ENCODE measurements at regions not wholly inside any gene's neighbourhood (a gene's known extent, or its start where the extent isn't known, plus 50 kb on each side); places are given as distances from the start of the nearest gene placed in this dataset.
A peak's percentile ranks its signal among the peaks of the same experiment; 100 is the strongest.
"Not testable (repeated sequence)": the region's sequence is repeated elsewhere in the genome, so short reads cannot be mapped to it uniquely, and the experiment has no call there.

DNA sequence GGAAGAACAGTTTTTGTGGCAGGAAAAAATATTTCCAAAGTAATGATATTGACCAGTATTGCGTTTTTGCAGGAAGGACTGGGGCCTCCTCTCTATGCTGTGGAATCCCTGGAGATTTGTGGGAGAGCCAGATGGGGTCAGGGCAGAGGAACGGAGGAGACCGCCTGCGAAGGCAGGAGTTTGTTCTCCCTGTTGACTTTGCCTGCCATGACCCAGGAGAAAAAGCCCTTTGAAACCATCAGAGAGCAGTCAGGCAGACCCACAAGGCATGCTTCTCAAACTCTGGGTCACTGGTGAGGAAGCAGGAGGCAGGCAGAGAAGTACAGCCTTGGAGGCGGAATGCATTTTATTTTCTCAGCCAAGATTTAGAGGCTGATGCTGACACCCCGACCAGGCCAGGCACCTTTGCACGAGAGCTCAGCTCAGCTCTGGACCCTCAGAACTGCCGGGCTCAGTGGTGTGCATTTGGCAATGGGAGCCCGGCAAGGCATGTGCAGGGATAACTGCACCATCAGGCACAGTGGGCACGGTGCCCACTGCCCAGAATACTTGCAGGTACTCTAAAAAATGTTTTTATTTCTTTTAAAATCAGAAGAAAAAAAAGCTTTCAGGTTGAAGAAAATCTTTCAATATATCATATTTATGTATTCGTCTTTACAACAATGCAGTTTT lies 410.4 kb downstream of the RPS24 start:
- DNase-seq = no peak

- not testable (repeated sequence) for DNase-seq
These were observed 411.1 kb downstream of the RPS24 start for GRCh38 chr10:78444741-78445140.

GRCh38 chr10:78445308-78445707 lies 411.6 kb downstream of the RPS24 start:
- DNase-seq = no peak

GRCh38 chr10:78448470-78448869 lies 414.8 kb downstream of the RPS24 start:
- no peak for DNase-seq

DNA sequence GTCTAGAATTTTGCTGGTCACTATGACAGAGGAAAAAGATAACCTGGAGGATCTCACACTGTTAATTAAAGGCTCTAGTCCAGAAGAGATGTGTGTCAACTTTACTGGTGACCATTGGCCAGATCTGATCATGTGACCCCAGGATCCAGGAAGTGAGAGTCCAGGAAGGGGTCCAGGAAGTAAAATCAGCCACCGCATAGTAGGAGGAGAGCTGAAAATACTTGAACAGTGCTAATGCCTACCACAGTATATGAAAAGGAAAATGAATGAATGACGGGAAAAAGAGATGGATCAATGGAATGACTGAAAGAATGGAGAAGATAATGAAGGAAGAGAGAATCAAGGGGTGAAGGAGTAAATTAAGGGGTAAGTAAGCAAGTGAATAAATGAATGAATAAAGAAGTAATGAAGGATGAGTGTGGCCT lies 415.3 kb downstream of the RPS24 start:
- no peak for DNase-seq

- no peak for DNase-seq
These were observed 415.9 kb downstream of the RPS24 start for GRCh38 chr10:78449554-78449953.

DNA sequence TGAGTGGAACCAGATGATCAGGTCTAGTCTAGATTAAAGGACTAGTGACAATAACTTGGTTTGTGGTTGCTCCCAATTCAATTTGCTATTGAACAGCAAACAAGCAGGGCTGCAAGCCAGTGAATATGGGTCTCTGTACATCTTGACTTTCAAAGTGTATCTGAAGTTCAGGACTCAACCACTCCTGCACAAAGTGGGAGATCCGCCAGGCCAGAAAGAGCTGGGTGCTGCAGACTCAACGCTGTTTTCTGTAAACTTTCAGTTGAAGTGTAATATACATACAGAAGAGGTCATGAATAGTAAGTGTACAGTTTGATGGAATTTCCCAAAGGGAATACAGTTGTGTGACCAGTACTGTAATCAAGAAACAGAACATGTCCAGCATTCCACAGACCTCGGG lies 416.6 kb downstream of the RPS24 start:
- DNase-seq = no peak

DNA sequence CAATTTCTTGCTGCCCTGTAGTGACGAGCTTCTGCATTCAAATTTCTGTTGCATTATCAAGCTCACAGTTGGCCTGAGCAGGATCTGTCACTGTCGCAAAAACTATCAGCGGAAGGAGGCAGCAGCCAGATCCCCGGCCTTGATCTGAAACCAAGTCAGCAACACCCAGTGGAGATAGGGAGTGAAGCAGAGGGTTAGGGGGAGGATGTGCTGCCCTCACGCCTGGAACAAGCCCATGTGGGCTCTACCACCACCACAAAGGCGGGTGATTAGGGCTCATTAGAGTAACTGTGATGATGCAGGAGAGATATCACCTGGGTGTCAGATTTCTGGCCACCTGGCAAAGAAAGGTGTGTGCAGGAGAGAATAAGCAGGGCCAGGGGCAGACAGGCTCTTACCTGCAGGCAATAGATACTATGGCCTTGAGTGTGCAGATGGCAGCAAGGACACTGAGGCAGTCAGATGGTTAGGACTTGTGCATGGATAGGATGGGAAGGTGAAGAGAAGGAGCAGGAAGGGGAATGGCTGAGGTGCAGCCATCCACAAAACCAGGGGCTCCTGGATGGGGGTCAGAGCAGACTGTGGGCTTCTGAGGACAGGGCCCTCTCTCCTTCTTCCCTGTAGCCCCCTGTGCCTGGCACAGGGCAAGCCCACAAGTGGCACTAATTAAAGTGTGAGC lies 417.3 kb downstream of the RPS24 start:
- no peak for DNase-seq

DNA sequence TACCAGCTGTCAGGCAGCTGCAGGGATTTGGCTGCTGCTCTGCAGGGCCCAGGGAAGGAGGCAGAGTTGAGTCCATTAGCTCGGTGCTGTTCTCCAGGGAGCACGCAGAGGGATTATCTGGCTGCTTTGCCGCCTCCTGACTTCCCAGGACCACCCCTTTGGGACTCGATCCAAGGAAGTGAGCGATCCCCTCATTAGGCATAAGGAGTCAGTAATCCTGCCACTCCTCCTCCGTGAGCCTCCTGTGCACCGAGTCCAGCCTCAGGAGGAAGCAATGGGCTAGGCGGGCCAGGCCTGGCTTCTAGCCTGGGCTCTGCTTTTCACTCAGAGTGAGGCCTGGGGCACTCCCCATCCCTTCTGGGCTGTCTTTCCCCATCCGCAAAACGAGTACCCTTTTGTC lies 417.9 kb downstream of the RPS24 start:
- peak; percentile 18 for DNase-seq

GRCh38 chr10:78454123-78454645 lies 420.5 kb downstream of the RPS24 start:
- no peak for DNase-seq

DNA sequence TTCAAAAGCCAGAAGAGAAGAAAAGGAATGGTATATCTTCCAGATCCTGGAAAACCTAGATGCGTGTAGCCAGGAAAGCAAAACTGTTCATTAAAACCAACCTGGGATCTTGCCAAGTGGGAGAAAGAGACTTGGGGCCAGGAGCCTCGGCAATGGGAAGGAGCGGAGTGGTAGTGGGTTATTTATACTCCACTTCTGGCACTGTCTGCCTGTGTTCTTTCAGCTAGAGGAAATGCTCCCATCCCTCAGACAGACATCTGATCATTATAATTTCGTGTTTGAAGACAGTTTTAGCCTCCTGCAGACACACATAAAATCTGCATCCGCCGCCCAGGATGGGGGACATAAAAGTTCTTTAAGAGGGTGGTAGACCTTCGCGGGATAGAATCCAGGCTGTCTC lies 421.6 kb downstream of the RPS24 start:
- no peak for DNase-seq

DNA sequence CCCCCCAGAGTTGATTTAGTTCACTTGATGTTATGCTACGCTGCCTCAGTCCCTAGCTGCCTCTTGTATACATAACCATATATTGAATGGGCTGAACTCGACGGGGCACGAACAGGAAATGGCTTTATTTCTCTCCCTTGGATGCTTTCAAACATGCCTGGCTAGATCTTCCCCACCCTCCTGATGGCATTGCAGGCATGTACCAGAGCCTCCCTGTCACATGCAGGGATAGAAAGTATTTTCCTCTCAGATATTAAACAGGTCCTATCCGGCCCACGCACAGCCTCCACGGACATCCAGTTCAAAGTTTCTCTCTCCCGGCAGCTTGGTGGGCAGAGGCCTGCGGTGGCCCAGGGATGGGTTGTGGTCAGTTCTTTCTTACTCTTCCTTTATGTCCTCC lies 422.1 kb downstream of the RPS24 start:
- no peak for DNase-seq

DNA sequence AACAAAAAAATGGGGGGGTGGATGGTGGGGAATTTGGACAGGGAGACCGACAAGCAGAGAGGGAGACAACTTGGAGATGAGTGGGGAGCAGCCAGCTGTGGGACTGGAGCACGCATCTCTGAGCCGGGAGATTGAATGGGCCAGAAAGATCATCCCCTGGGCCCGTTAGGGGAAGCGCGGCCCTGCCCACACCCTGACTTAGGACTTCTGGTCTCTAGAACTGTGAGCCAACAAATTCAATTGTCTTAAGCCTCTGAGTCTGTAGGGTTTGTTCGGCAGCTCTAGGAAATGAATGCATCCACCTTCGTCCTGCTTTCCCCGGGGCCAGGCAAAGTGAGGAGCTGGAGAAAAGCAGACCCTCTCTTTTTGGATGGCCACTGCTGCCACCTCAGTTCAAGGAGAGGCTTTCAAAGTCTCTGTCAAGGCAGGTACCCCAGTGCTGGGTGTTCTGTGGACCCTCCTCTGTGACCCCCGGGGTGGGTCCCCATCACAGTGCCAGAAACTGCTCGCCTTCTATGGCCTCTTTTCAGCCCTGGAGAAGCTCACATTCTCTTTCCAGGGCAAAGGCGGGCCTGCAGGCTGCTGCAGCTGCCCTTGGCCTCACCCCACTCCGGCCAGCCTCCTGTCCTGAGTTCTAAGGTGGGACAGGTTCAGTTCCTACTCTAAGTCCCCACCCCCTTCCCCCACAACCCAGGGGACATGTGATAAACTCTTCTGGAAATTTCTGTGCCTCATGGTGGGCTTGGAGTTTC lies 423.2 kb downstream of the RPS24 start:
- DNase-seq = no peak

DNA sequence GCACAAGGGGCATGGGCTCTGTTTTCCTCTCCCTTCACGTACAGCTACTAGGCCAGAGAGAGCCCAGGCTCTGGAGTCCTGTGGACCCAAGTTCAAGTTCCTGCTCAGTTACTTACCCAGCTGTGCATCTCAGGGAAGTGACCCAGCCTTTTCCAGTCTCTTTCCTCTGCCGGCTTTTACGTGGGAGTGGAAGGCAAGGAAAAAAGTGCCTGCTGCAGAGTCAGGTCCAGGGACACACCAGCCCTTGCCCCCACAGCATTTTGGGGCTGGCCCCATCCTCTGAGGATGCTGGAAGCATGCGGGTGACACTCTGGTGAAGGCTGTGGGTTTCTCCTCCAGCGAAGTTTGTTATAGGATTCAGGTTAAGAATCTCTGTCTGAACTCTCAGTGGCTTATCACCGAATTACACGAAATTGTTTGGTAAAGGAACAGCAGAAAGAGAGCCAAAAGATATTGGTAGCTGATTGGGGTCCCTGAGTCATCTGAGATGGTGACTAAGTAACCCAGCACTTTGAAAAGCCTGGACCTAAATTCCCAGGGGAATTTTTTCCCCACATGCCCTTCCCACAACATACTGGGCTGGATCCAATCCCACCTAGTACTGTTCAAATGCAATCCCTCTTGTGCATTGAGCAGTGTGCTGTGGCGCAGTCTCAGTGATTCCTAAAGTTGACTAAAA lies 424.3 kb downstream of the RPS24 start:
- DNase-seq = no peak

DNA sequence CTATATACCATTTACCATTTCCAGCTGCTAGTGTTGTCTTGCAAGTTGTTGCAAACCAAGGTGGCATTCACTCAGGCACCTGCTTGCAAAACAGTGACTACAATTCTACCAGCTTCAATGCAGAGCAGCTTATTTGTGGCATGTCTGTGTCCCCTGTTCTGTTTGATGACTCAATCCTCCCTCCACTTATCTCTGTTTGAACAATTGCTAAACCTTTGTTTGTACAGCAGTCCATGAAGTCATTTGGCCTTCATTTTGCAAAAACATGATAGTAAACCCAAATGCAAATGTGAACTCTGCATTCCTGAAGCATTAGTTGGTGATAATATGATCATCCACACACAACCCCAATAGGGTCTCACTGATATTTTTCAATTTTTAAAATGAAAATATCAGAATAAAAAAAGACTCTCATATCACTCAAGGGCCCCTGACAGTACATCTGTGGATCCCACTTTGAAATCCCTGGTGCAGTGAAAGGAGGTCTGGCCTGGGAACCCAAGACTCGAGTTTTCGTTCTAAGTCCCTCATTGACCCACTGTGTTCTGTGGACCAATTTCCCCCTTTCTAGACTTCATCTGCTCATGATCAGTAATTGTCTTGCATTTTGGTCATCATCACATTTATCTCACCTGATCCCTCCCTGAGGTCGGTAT lies 425.4 kb downstream of the RPS24 start:
- no peak for DNase-seq

GRCh38 chr10:78459639-78460037 lies 426.0 kb downstream of the RPS24 start:
- no peak for DNase-seq

- DNase-seq = no peak
These were observed 426.5 kb downstream of the RPS24 start for GRCh38 chr10:78460204-78460603.

- DNase-seq = no peak
These were observed 427.7 kb downstream of the RPS24 start for GRCh38 chr10:78461333-78461732.

GRCh38 chr10:78462176-78462575 lies 428.5 kb downstream of the RPS24 start:
- no peak for DNase-seq

DNA sequence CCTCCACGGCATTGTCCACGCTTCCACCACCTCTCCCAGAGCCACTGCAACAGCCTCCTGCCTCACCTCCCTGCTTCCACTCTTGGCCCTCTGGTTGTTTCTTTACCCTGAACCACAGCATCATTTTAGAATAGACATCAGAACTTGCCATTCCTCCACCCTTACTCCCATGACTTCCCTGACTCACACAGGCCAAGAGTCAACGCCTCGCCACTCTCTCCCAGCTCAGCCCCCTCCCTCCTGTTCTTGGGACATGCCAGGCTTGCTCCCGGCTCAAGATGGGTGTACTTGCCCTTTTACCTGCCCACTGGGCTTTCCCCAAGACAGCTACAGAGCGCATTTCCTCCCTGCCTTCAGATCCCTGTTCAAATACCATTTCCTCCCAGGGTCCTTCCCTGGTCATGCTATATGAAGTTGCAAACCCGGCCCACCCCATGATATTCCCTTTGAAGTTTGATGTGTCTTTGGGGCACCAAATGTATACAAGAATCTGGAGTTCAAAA lies 429.1 kb downstream of the RPS24 start:
- DNase-seq = no peak

- DNase-seq = no peak
These were observed 430.6 kb downstream of the RPS24 start for GRCh38 chr10:78464118-78464855.

DNA sequence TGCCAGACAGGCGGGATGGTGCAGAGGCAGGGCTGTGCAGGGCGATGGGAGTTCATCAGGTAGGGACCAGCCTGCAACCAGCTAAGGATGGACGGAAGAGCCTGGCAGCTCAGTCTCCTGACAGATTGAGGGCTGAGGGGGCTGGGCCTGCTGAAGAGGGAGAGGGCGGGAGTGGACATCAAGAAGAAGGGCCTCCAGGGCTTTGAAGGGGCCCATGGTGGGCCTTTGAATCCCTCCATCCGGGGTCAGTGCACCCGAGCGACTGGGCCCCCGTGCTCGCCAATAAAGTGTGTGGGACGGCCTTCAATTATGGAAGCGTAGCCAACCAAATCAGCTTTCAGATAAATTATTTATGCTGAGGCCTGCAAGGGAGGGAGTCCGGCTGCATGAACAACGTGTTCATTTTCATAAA lies 431.2 kb downstream of the RPS24 start:
- DNase-seq = no peak
